ENCODE measurements at regions not wholly inside any gene's neighbourhood (a gene's known extent, or its start where the extent isn't known, plus 50 kb on each side); places are given as distances from the start of the nearest gene placed in this dataset.

GRCh38 chr15:70423267-70423666 lies 325.6 kb upstream of the TLE3 start:
- H3K27me3 ChIP-seq (replicated peaks; ENCODE audit: insufficient read depth, low read depth, low read length, poor library complexity) = no peaks in the 10 kb centered on the region
- POLR2A ChIA-PET (ENCODE audit: low non-redundant PET) = no interaction called here

GRCh38 chr15:70422342-70422741 lies 324.6 kb upstream of the TLE3 start:
- H3K4me3 ChIP-seq (ENCODE audit: low read depth, low read length, poor library complexity, severe bottlenecking) = no peak overlapping the region
- TF ChIP-seq CTCF (conservative IDR thresholded peaks at IDR 0.05; ENCODE audit: low read depth, low read length) (no peak), EZH2 (IDR thresholded peaks at IDR 0.05; ENCODE audit: borderline replicate concordance, low read depth, low read length, poor library complexity, severe bottlenecking) (no peak)
- ChIA-PET CTCF (no interaction called here), POLR2A (ENCODE audit: low non-redundant PET) (no interaction called here)
- no TSS peak for BruUV-seq (replicated peaks)
- H3K36me3 ChIP-seq (ENCODE audit: insufficient read depth, low read length, poor library complexity, severe bottlenecking) = no peaks in the 10 kb centered on the region
- no peaks in the 10 kb centered on the region for H3K27me3 ChIP-seq (replicated peaks; ENCODE audit: insufficient read depth, low read depth, low read length, poor library complexity)
- intact Hi-C loops (cut with micrococcal nuclease; ENCODE audit: unreplicated experiment) = no loop called here
- H3K27ac ChIP-seq (ENCODE audit: low read depth, low read length, poor library complexity, severe bottlenecking) = no peak overlapping the region
- no peaks in the 10 kb centered on the region for H3K9me3 ChIP-seq (ENCODE audit: low read depth, low read length, poor library complexity, severe bottlenecking)
- no peak for DNase-seq (ENCODE audit: low spot score)
- peaks cover 17% of the 10 kb centered on the region for H3K4me1 ChIP-seq (ENCODE audit: insufficient read depth, low read length, poor library complexity, severe bottlenecking)

More at GRCh38 chr15:70423267-70423666, 325.6 kb upstream of the TLE3 start:
- no TSS peak for BruUV-seq (replicated peaks)
- DNase-seq (ENCODE audit: low spot score) = no peak
- Histone ChIP-seq H3K4me3 (ENCODE audit: low read depth, low read length, poor library complexity, severe bottlenecking) (no peak overlapping the region), H3K36me3 (ENCODE audit: insufficient read depth, low read length, poor library complexity, severe bottlenecking) (no peaks in the 10 kb centered on the region), H3K4me1 (ENCODE audit: insufficient read depth, low read length, poor library complexity, severe bottlenecking) (peaks cover 17% of the 10 kb centered on the region), H3K9me3 (ENCODE audit: low read depth, low read length, poor library complexity, severe bottlenecking) (no peaks in the 10 kb centered on the region), H3K27ac (ENCODE audit: low read depth, low read length, poor library complexity, severe bottlenecking) (no peak overlapping the region)
- intact Hi-C loops (cut with micrococcal nuclease; ENCODE audit: unreplicated experiment) = no loop called here
- TF ChIP-seq EZH2 (IDR thresholded peaks at IDR 0.05; ENCODE audit: borderline replicate concordance, low read depth, low read length, poor library complexity, severe bottlenecking) (no peak), CTCF (conservative IDR thresholded peaks at IDR 0.05; ENCODE audit: low read depth, low read length) (no peak)
- CTCF ChIA-PET = interaction anchor here (0.5 kb wide), 1 partner anchor 114 kb away, joined by 7 read pairs; no protein-coding TSS in a partner anchor

GRCh38 chr15:70420948-70421482 lies 323.3 kb upstream of the TLE3 start:
- H3K36me3 ChIP-seq (ENCODE audit: insufficient read depth, low read length, poor library complexity, severe bottlenecking) = no peaks in the 10 kb centered on the region
- CTCF ChIA-PET = interaction anchor here (0.6 kb wide), 1 partner anchor 943 kb away, joined by 4 read pairs; no protein-coding TSS in a partner anchor
- TF ChIP-seq EZH2 (IDR thresholded peaks at IDR 0.05; ENCODE audit: borderline replicate concordance, low read depth, low read length, poor library complexity, severe bottlenecking) = no peak
- no peak for TF ChIP-seq CTCF (conservative IDR thresholded peaks at IDR 0.05; ENCODE audit: low read depth, low read length)
- no peak overlapping the region for H3K27ac ChIP-seq (ENCODE audit: low read depth, low read length, poor library complexity, severe bottlenecking)
- intact Hi-C loops (cut with micrococcal nuclease; ENCODE audit: unreplicated experiment) = no loop called here
- H3K27me3 ChIP-seq (replicated peaks; ENCODE audit: insufficient read depth, low read depth, low read length, poor library complexity) = no peaks in the 10 kb centered on the region
- POLR2A ChIA-PET (ENCODE audit: low non-redundant PET) = no interaction called here
- no TSS peak for BruUV-seq (replicated peaks)
- H3K9me3 ChIP-seq (ENCODE audit: low read depth, low read length, poor library complexity, severe bottlenecking) = no peaks in the 10 kb centered on the region
- H3K4me3 ChIP-seq (ENCODE audit: low read depth, low read length, poor library complexity, severe bottlenecking) = no peak overlapping the region
- H3K4me1 ChIP-seq (ENCODE audit: insufficient read depth, low read length, poor library complexity, severe bottlenecking) = peaks cover 17% of the 10 kb centered on the region
- DNase-seq (ENCODE audit: low spot score) = no peak

All from A673 (cell line).